B cell (primary cell): ENCODE measurements at regions not wholly inside any gene's neighbourhood (a gene's known extent, or its start where the extent isn't known, plus 50 kb on each side); places are given as distances from the start of the nearest gene placed in this dataset.

Experiments used
- ATAC-seq: fragments of 200-7000 bp; cut with Tn5 transposase; one replicate; pipeline ENCODE4 v1.10.0; 2021; ENCODE audit warnings: low read depth, mild to moderate bottlenecking, moderate number of reproducible peaks, moderate library complexity
- CTCF ChIA-PET: fragments of 350-600 bp; sonication (Branson Sonifier 250); formaldehyde crosslinking; loops from one replicate; lab custom pipeline; 2021; ENCODE audit warnings: antibody characterized with exemption, inconsistent platforms; lab: Charles Lee
- POLR2A ChIA-PET: fragments of 350-600 bp; sonication (Branson Sonifier 250); formaldehyde crosslinking; loops from one replicate; lab custom pipeline; 2021; ENCODE audit warnings: antibody characterized with exemption; lab: Charles Lee
- DNase-seq: peaks from one replicate; pipeline ENCODE4 v3.0.0; 2013
- H2AFZ ChIP-seq: 2 replicates; pipeline ENCODE4 v1.6.1; 2012; ENCODE audit warnings: mild to moderate bottlenecking, low read depth, low read length; ENCODE audit not compliant: insufficient read depth, poor library complexity, severe bottlenecking
- H3K27ac ChIP-seq, 2 donors: 1 replicate in 1 of 2; 2 replicates in 1 of 2; pipeline ENCODE4 v1.5.1; 2012 to 2013; ENCODE audit warnings: low read length in 2 of 2, mild to moderate bottlenecking in 2 of 2, moderate library complexity in 1 of 2
- H3K27me3 ChIP-seq, 4 experiments: fragments of 200-600 bp in 1 of 4; sonication (generic) in 1 of 4; replicated peaks in 1 of 4; 1 replicate in 2 of 4; 2 replicates in 2 of 4; pipeline versions ENCODE4 v1.6.1 to v1.7.0; 2013 to 2016; ENCODE audit warnings: low read length in 3 of 4, mild to moderate bottlenecking in 2 of 4, mixed read lengths in 1 of 4, moderate library complexity in 1 of 4; ENCODE audit not compliant: insufficient read depth in 4 of 4, control insufficient read depth in 3 of 4; ENCODE audit errors: control extremely low read depth in 1 of 4
- H3K36me3 ChIP-seq, 2 experiments: replicated peaks in 1 of 2; 1 replicate in 1 of 2; 2 replicates in 1 of 2; pipeline versions ENCODE4 v1.6.1 to v1.7.1; 2013; ENCODE audit warnings: low read length in 1 of 2; ENCODE audit not compliant: insufficient read depth in 2 of 2, control insufficient read depth in 1 of 2; ENCODE audit errors: control extremely low read depth in 1 of 2, extremely low read depth in 1 of 2
- H3K4me1 ChIP-seq, 2 donors: fragments of 200-600 bp in 1 of 2; sonication (generic) in 1 of 2; 1 replicate in 1 of 2; 2 replicates in 1 of 2; pipeline versions ENCODE4 v1.5.1 to v1.6.1; 2013 to 2017; ENCODE audit warnings: low read length in 2 of 2; ENCODE audit not compliant: control insufficient read depth in 2 of 2, insufficient read depth in 2 of 2
- H3K4me2 ChIP-seq: replicated peaks from 2 replicates; pipeline ENCODE3; 2012; ENCODE audit warnings: mild to moderate bottlenecking, low read depth, low read length; ENCODE audit not compliant: poor library complexity, severe bottlenecking
- H3K4me3 ChIP-seq, 5 experiments: fragments of 200-600 bp in 1 of 5; sonication (generic) in 1 of 5; 1 replicate in 3 of 5; 2 replicates in 2 of 5; pipeline versions ENCODE4 v1.5.1 to v1.7.0; 2011 to 2016; ENCODE audit warnings: low read length in 4 of 5, mild to moderate bottlenecking in 4 of 5, low read depth in 2 of 5, control low read depth in 1 of 5, moderate library complexity in 1 of 5; ENCODE audit not compliant: insufficient read depth in 1 of 5; ENCODE audit errors: control extremely low read depth in 1 of 5, extremely low read depth in 1 of 5
- H3K79me2 ChIP-seq: fragments of 200-600 bp; sonication (generic); one replicate; pipeline ENCODE4 v1.6.0; 2016; ENCODE audit warnings: low read length; ENCODE audit not compliant: control insufficient read depth, insufficient read depth
- H3K9ac ChIP-seq: fragments of 200-600 bp; sonication (generic); 2 replicates; pipeline ENCODE4 v1.6.1; 2017; ENCODE audit warnings: mild to moderate bottlenecking, low read length, moderate library complexity
- H3K9me3 ChIP-seq, 3 donors: one replicate each; pipeline versions ENCODE4 v1.6.1 to v1.7.1; 2013; ENCODE audit warnings: low read length in 2 of 3; ENCODE audit not compliant: control insufficient read depth in 2 of 3, insufficient read depth in 1 of 3; ENCODE audit errors: control extremely low read depth in 1 of 3
- H4K20me1 ChIP-seq: 2 replicates; pipeline ENCODE4 v1.6.0; 2012; ENCODE audit warnings: mild to moderate bottlenecking, low read length; ENCODE audit not compliant: insufficient read depth, control insufficient read depth, poor library complexity, severe bottlenecking
- H3K27ac Mint-ChIP-seq: one replicate; pipeline ENCODE4 v1.8.0; 2021; ENCODE audit warnings: mixed read lengths
- H3K27me3 Mint-ChIP-seq: one replicate; pipeline ENCODE4 v1.8.0; 2021; ENCODE audit warnings: mixed read lengths
- H3K4me1 Mint-ChIP-seq: one replicate; pipeline ENCODE4 v1.8.0; 2021; ENCODE audit warnings: mixed read lengths
- H3K4me3 Mint-ChIP-seq: one replicate; pipeline ENCODE4 v1.8.0; 2021; ENCODE audit warnings: mixed read lengths
- H3K9me3 Mint-ChIP-seq: one replicate; pipeline ENCODE4 v1.8.0; 2022; ENCODE audit warnings: mixed read lengths; ENCODE audit not compliant: insufficient read depth
- CTCF ChIP-seq: fragments of 200-600 bp; IDR thresholded peaks from one replicate; pipeline ENCODE4 v1.8.0; 2022; ENCODE audit warnings: antibody characterized with exemption, mild to moderate bottlenecking
- EZH2 ChIP-seq: IDR thresholded peaks from 2 replicates; pipeline ENCODE4 v1.6.1; 2012; ENCODE audit warnings: borderline replicate concordance, low read depth, mild to moderate bottlenecking, moderate library complexity, low read length; ENCODE audit not compliant: insufficient read depth, poor library complexity, severe bottlenecking
- WGBS: methylation state at CpG from one replicate; pipeline ENCODE4 v1.1.5; 2013; ENCODE audit warnings: missing lambda C conversion rate; ENCODE audit not compliant: insufficient coverage; 5-methylcytosine and 5-hydroxymethylcytosine counted together
- intact Hi-C: fragments of 100-400 bp; cut with micrococcal nuclease; formaldehyde crosslinking; loops from one replicate; pipeline ENCODE4 v1.10.0; 2022

- POLR2A ChIA-PET = no interaction called here
- H3K9ac ChIP-seq = no peak overlapping the region
Measured at GRCh38 chr6:81689580-81689979, 62.9 kb downstream of the TENT5A start.

DNA sequence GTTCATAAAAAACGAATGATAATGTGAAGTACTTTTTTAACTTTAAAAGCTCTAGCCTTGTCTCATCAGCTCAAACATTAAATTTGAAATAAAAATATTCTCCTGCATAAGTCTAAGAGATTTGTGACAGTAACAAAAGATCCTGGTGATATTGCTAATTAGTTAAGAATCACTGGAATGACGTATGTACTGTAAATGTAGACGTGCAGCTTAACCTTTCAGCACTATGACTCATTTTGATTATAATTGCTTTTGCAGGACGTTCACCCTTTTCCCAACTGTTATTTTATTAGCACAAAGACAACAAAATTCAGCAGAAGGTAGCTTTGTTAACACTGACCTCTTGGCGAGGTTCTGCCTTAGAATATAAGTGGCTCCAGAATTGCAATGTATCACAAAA lies 68.6 kb downstream of the TENT5A start:
- no peaks in the 10 kb centered on the region for H4K20me1 ChIP-seq
- H3K27me3 ChIP-seq = no peaks in the 10 kb centered on the region
- no peak overlapping the region for H3K4me3 ChIP-seq
- no peak overlapping the region for H3K4me2 ChIP-seq
- TF ChIP-seq EZH2 (no peak), CTCF (no peak)
- no peaks in the 10 kb centered on the region for H3K9me3 ChIP-seq
- 93% methylated on average over 2 of the region's 5 CpGs for WGBS
- H3K4me3 Mint-ChIP-seq = no peak overlapping the region
- no peak overlapping the region for H2AFZ ChIP-seq
- H3K4me1 ChIP-seq = no peaks in the 10 kb centered on the region
- intact Hi-C loops = no loop called here
- H3K9ac ChIP-seq = no peak overlapping the region
- no peaks in the 10 kb centered on the region for H3K9me3 Mint-ChIP-seq
- no peaks in the 10 kb centered on the region for H3K36me3 ChIP-seq
- ATAC-seq (no peak), DNase-seq (no peak)
- no peak overlapping the region for H3K27ac Mint-ChIP-seq
- no peaks in the 10 kb centered on the region for H3K79me2 ChIP-seq
- H3K4me1 Mint-ChIP-seq = no peaks in the 10 kb centered on the region
- H3K27me3 Mint-ChIP-seq = no peaks in the 10 kb centered on the region
- ChIA-PET POLR2A (no interaction called here), CTCF (no interaction called here)
- no peak overlapping the region for H3K27ac ChIP-seq

More at GRCh38 chr6:81689580-81689979, 62.9 kb downstream of the TENT5A start:
- Histone ChIP-seq H2AFZ (no peak overlapping the region), H3K4me3 (no peak overlapping the region), H3K4me2 (no peak overlapping the region), H3K79me2 (no peaks in the 10 kb centered on the region), H3K27me3 (no peaks in the 10 kb centered on the region), H3K27ac (no peak overlapping the region), H4K20me1 (no peaks in the 10 kb centered on the region), H3K36me3 (no peaks in the 10 kb centered on the region), H3K4me1 (no peaks in the 10 kb centered on the region), H3K9me3 (no peaks in the 10 kb centered on the region)
- Mint-ChIP-seq H3K4me3 (no peak overlapping the region), H3K9me3 (no peaks in the 10 kb centered on the region), H3K27ac (no peak overlapping the region), H3K4me1 (no peaks in the 10 kb centered on the region), H3K27me3 (no peaks in the 10 kb centered on the region)
- no CpG with 5 or more reads among the region's 3 CpGs for WGBS
- CTCF ChIA-PET = no interaction called here
- no peak for TF ChIP-seq EZH2
- no peak for TF ChIP-seq CTCF
- intact Hi-C loops = no loop called here
- ATAC-seq (no peak), DNase-seq (no peak)
